ACC112 (cell line): ENCODE measurements at regions not wholly inside any gene's neighbourhood (a gene's known extent, or its start where the extent isn't known, plus 50 kb on each side); places are given as distances from the start of the nearest gene placed in this dataset.

Source experiments
- H2AFZ ChIP-seq: fragments of 200-600 bp; sonication (generic); one replicate; pipeline ENCODE4 v1.6.0; 2017; ENCODE audit warnings: antibody characterized with exemption, low read length; ENCODE audit not compliant: unreplicated experiment
- H3K27ac ChIP-seq: fragments of 200-600 bp; sonication (generic); 2 replicates; pipeline ENCODE4 v1.5.1; 2014; ENCODE audit warnings: low read depth, mild to moderate bottlenecking, antibody characterized with exemption, low read length, moderate library complexity
- H3K27me3 ChIP-seq: fragments of 200-600 bp; sonication (generic); 2 replicates; pipeline ENCODE4 v1.6.1; 2014; ENCODE audit warnings: mild to moderate bottlenecking, antibody characterized with exemption, low read length, moderate library complexity, mixed read lengths; ENCODE audit not compliant: insufficient read depth
- H3K36me3 ChIP-seq: fragments of 200-600 bp; sonication (generic); 2 replicates; pipeline ENCODE4 v1.6.1; 2016; ENCODE audit warnings: mild to moderate bottlenecking, antibody characterized with exemption, low read length, moderate library complexity, mixed read lengths; ENCODE audit not compliant: insufficient read depth
- H3K4me1 ChIP-seq: fragments of 200-600 bp; sonication (generic); one replicate; pipeline ENCODE4 v1.6.1; 2016; ENCODE audit warnings: low read length, mixed read lengths; ENCODE audit not compliant: insufficient read depth, unreplicated experiment, control insufficient read depth
- H3K4me3 ChIP-seq: fragments of 200-600 bp; sonication (generic); 2 replicates; pipeline ENCODE4 v1.5.1; 2014; ENCODE audit warnings: mild to moderate bottlenecking, low read depth, low read length
- H3K79me2 ChIP-seq: fragments of 200-600 bp; sonication (generic); one replicate; pipeline ENCODE4 v1.6.0; 2016; ENCODE audit warnings: low read length; ENCODE audit not compliant: control insufficient read depth, unreplicated experiment, insufficient read depth

DNA sequence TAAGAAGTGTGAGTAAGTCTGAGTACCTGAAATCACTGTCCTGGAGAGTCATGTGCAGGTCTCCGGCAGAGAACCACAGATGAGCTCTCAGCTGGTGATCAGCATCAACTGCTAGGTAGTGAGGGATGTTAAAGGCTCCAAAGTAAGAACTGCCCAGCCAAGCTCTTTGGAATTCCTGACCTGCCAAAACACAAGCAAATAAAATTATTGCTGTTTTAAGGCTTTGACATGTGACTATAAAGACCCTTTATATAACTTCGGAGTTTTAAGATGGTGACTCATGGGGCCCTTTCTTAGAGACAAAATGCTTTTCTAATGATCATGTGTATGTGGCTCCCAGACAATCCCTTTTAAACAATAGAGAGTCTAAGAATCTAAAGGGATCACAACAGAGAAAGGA lies 855.7 kb downstream of the TRIB2 start:
- H3K27ac ChIP-seq, result no peak overlapping the region
- H3K79me2 ChIP-seq, result no peaks in the 10 kb centered on the region
- H3K27me3 ChIP-seq, result no peaks in the 10 kb centered on the region
- no peak overlapping the region for H2AFZ ChIP-seq
- no peaks in the 10 kb centered on the region for H3K36me3 ChIP-seq
- no peak overlapping the region for H3K4me3 ChIP-seq
- H3K4me1 ChIP-seq, result no peaks in the 10 kb centered on the region

DNA sequence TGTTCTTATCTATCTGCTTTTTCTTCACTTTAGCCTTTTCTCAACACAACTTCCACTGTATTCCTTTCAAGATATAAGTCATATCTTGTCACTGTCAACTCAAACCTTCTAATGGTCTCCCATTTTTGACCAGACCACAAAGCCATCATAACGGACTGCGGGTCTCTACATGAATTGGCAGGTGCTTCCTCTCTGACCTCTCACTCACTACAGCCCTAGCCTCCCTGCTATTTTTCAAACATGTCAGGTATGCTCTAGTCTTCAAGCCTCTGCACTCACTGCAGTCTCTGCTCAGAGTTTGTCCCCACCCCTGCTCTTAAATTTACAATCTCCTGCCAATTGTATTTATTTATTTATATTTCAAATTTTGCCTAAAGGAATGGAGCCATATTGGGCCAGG lies 858.1 kb downstream of the TRIB2 start:
- no peaks in the 10 kb centered on the region for H3K79me2 ChIP-seq
- no peaks in the 10 kb centered on the region for H3K4me1 ChIP-seq
- no peak overlapping the region for H3K4me3 ChIP-seq
- H2AFZ ChIP-seq, result no peak overlapping the region
- H3K27ac ChIP-seq, result no peak overlapping the region
- H3K27me3 ChIP-seq, result no peaks in the 10 kb centered on the region
- H3K36me3 ChIP-seq, result no peaks in the 10 kb centered on the region

DNA sequence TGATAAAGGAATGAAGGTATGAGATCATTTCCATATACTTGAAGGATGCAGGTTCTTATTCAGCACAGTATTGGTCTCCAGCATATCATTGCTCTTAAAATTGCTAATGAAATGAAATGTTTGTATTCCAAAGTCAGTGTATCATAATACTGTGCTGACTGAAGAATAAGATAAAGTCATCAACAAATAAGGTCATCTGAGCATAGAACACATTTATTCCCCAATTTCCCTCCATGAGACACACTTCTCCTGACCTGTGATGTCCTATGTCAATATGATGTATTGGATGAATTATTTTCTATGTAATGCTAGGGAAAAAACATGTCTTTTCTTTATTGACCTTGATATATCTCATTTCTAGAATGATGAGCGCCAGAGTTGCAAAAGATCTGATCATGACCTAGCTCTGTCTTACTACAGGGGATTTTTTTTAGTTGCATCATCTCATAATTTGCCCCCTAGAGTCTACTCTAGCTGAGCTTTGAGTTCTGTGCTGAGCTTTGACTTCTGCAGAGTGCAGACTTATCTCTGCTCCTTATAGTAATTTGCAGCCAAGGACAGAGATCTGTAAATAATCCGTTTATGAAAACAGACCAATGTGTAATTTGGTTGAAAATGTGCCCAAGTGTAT lies 859.8 kb downstream of the TRIB2 start:
- Histone ChIP-seq H2AFZ (no peak overlapping the region), H3K36me3 (no peaks in the 10 kb centered on the region), H3K27ac (no peak overlapping the region), H3K4me1 (no peaks in the 10 kb centered on the region), H3K79me2 (no peaks in the 10 kb centered on the region), H3K27me3 (no peaks in the 10 kb centered on the region), H3K4me3 (no peak overlapping the region)

DNA sequence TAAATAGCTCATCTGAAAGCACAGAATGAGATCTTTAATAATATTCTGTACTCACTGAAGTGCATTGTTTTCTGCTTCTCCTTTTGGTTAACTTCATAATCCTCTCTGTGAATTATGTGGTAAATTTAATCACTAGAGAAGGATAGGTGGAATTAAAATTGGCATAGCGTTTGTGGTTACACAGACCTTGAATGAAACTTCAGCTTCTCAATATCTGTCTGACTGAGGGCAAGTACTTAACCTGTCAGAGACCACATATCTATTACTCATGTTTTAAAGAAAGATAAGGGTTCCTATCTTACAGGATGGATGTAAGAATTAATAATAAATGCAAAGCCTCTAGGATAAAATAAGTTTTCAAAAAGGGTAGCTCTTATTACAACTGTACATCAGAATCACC lies 861.8 kb downstream of the TRIB2 start:
- Histone ChIP-seq H3K4me1 (no peaks in the 10 kb centered on the region), H2AFZ (no peak overlapping the region), H3K36me3 (no peaks in the 10 kb centered on the region), H3K27ac (no peak overlapping the region), H3K27me3 (no peaks in the 10 kb centered on the region), H3K79me2 (no peaks in the 10 kb centered on the region), H3K4me3 (no peak overlapping the region)

DNA sequence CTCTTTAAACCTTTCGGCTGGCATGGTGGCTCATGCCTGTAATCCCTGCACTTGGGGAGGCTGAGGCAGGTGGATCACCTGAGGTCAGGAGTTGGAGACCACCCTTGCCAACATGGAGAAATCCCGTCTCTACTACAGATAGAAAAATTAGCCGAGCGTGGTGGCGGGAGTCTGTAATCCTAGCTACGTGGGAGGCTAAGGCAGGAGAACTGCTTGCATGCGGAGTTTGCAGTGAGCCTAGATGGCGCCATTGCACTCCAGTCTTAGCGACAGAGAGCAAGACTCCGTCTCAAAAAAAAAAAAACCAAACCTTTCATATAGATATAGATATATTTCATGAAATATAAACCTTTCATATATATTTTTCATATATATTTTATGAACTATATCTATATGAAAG lies 864.7 kb downstream of the TRIB2 start:
- no peak overlapping the region for H3K27ac ChIP-seq
- H3K4me1 ChIP-seq, result no peaks in the 10 kb centered on the region
- H2AFZ ChIP-seq, result no peak overlapping the region
- no peaks in the 10 kb centered on the region for H3K79me2 ChIP-seq
- no peaks in the 10 kb centered on the region for H3K36me3 ChIP-seq
- H3K27me3 ChIP-seq, result no peaks in the 10 kb centered on the region
- no peak overlapping the region for H3K4me3 ChIP-seq

DNA sequence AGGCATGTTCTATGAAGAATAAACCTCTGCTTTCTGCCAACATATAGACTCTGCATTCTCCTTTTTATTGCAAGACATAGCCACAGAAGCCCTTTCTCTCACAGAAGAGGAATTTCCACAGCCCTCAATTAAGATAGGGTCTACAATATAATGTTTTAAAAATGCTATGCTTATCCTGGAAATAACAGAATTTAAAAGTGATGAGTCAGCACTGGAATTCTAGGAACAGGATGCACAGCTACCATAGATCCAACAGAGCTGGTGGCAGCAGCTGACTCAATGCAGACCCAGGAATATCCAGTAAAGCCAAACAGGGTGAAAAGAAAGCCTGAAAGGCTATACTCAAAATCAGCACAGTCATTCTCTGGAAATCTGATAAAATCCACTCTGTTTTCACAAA lies 866.9 kb downstream of the TRIB2 start:
- no peaks in the 10 kb centered on the region for H3K36me3 ChIP-seq
- H3K4me3 ChIP-seq, result no peak overlapping the region
- H2AFZ ChIP-seq, result peak overlapping the region; percentile 42
- H3K27ac ChIP-seq, result no peak overlapping the region
- no peaks in the 10 kb centered on the region for H3K4me1 ChIP-seq
- H3K79me2 ChIP-seq, result no peaks in the 10 kb centered on the region
- no peaks in the 10 kb centered on the region for H3K27me3 ChIP-seq

DNA sequence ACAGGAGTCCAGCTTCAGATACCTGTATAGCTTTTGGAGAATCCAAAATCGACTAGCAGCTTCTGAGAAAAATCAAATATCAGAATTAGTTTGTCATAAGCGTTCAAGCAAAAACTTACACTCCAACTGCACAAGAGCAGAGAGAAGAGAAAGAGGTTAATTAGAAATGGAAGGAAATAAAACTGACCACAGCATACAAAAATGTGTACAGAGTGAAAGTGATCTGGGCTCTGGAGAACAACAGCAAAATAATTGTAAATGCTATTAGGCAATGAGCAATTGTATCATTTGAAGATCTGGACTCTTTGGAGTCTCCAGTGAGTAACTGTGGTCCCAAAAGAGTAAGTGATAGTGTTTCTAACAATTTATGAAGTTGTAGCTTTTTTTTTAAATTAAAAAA lies 867.3 kb downstream of the TRIB2 start:
- no peaks in the 10 kb centered on the region for H3K27me3 ChIP-seq
- no peaks in the 10 kb centered on the region for H3K36me3 ChIP-seq
- no peak overlapping the region for H3K4me3 ChIP-seq
- peak overlapping the region; percentile 42 for H2AFZ ChIP-seq
- H3K79me2 ChIP-seq, result no peaks in the 10 kb centered on the region
- H3K4me1 ChIP-seq, result no peaks in the 10 kb centered on the region
- no peak overlapping the region for H3K27ac ChIP-seq

DNA sequence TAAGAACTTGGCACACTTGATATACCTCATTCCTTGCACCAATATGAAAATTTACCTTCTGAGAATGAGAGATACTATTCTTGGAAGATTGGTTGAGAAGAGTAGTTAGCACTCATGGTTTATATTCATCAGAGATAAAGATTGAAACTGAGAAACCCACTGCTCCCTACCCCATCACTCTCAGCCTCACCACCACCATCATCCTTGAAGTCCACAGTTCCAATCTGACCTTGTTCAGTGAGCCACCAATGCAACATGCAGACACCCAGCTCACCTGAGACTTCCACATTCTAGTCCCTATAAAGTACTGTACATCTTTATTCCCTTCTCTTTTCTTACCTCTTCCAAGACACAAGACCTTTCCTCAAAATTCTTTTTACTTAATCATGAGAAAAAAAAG lies 869.0 kb downstream of the TRIB2 start:
- H3K27ac ChIP-seq, result no peak overlapping the region
- H3K27me3 ChIP-seq, result no peaks in the 10 kb centered on the region
- H3K79me2 ChIP-seq, result no peaks in the 10 kb centered on the region
- H3K36me3 ChIP-seq, result no peaks in the 10 kb centered on the region
- H3K4me1 ChIP-seq, result no peaks in the 10 kb centered on the region
- H3K4me3 ChIP-seq, result no peak overlapping the region
- H2AFZ ChIP-seq, result no peak overlapping the region

DNA sequence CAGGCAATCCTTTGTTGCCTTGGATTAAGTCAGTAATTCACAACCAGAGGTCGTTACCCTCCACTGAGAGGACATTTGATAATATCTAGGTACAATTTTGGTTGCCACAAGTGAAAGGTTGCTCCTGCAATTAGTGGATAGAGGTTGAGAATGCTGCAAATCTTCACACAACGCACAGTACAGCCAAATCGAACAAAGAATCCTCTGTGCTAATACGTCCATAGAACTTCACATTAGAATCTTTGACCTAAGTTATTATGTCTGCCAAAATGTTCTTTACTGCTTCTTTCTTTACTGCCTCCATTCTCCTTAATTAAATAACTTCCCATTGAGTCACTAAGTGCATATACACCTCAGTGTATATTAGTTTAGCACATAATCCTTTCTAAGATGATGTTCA lies 879.5 kb downstream of the TRIB2 start:
- Histone ChIP-seq H3K36me3 (no peaks in the 10 kb centered on the region), H3K27me3 (no peaks in the 10 kb centered on the region), H3K4me1 (peaks cover 16% of the 10 kb centered on the region), H3K79me2 (no peaks in the 10 kb centered on the region), H2AFZ (no peak overlapping the region), H3K27ac (no peak overlapping the region), H3K4me3 (no peak overlapping the region)

DNA sequence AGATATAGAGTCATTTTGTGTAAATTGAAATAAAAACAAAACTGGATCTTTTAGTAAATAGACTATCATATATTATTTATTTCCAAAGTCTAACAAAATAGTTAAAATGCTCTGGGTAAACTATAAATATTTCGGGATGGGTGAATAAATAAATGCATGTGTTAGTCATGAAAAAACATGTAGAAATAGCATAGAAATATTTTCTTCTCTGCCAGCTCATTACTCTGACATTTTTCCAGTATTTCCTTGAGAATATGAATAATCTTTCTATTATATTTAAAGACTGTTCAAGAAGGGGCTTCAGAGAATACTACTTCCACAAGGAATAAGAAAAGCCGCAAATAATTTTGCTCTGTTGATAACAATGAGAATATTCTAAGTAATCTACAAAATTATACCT lies 880.4 kb downstream of the TRIB2 start:
- Histone ChIP-seq H3K27ac (no peak overlapping the region), H3K36me3 (no peaks in the 10 kb centered on the region), H3K79me2 (no peaks in the 10 kb centered on the region), H2AFZ (no peak overlapping the region), H3K27me3 (no peaks in the 10 kb centered on the region), H3K4me1 (peaks cover 16% of the 10 kb centered on the region), H3K4me3 (no peak overlapping the region)

DNA sequence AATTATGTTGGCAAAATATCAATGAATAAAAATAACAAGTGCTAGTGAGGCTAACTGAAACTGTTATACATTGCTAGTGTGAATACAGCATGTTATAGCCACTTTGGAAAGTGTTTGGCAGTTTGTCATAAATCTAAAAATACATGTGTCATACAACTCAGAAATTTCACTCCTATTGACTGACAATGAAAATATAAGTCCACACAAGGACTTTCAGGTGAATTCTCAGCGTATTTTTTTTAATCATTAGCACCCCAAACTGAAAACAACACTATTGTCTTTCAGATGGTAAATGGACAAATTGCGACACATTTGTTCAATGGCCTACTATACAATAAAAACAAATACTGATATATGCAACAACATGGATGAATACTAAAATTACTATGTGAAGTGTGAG lies 884.8 kb downstream of the TRIB2 start:
- Histone ChIP-seq H3K27me3 (no peaks in the 10 kb centered on the region), H3K79me2 (no peaks in the 10 kb centered on the region), H3K4me3 (no peak overlapping the region), H2AFZ (no peak overlapping the region), H3K4me1 (peaks cover 10% of the 10 kb centered on the region), H3K27ac (no peak overlapping the region), H3K36me3 (no peaks in the 10 kb centered on the region)
